ENCODE measurements at regions not wholly inside any gene's neighbourhood (a gene's known extent, or its start where the extent isn't known, plus 50 kb on each side); places are given as distances from the start of the nearest gene placed in this dataset.

GRCh38 chr2:234187646-234188174 is 137.2 kb downstream of the SPP2 start:
- peaks cover 34% of the 10 kb centered on the region for H3K4me1 Mint-ChIP-seq
- no peak for DNase-seq
- H3K36me3 Mint-ChIP-seq (ENCODE audit: low read depth): peaks cover 9% of the 10 kb centered on the region
- no peak overlapping the region for H3K27ac Mint-ChIP-seq
- TF ChIP-seq CTCF (IDR thresholded peaks at IDR 0.05): no peak
- H3K4me3 Mint-ChIP-seq: no peak overlapping the region
- peaks cover 5% of the 10 kb centered on the region for H3K27me3 Mint-ChIP-seq (ENCODE audit: low read depth, poor library complexity)
- H3K9me3 Mint-ChIP-seq: peaks cover 12% of the 10 kb centered on the region

- Mint-ChIP-seq H3K4me3 (no peak overlapping the region), H3K4me1 (peaks cover 42% of the 10 kb centered on the region), H3K27me3 (ENCODE audit: low read depth, poor library complexity) (peaks cover 9% of the 10 kb centered on the region), H3K27ac (no peak overlapping the region), H3K9me3 (peaks cover 7% of the 10 kb centered on the region), H3K36me3 (ENCODE audit: low read depth) (peaks cover 1% of the 10 kb centered on the region)
- DNase-seq: no peak
- no peak for TF ChIP-seq CTCF (IDR thresholded peaks at IDR 0.05)
Measured at GRCh38 chr2:234181121-234181520, 130.6 kb downstream of the SPP2 start.

- Mint-ChIP-seq H3K36me3 (ENCODE audit: low read depth) (no peaks in the 10 kb centered on the region), H3K9me3 (peaks cover 14% of the 10 kb centered on the region), H3K27ac (no peak overlapping the region), H3K4me1 (peaks cover 55% of the 10 kb centered on the region), H3K27me3 (ENCODE audit: low read depth, poor library complexity) (peaks cover 9% of the 10 kb centered on the region), H3K4me3 (no peak overlapping the region)
- no peak for TF ChIP-seq CTCF (IDR thresholded peaks at IDR 0.05)
- no peak for DNase-seq
Measured at GRCh38 chr2:234179031-234179363, 128.5 kb downstream of the SPP2 start.

- Mint-ChIP-seq H3K27ac (no peak overlapping the region), H3K4me1 (peaks cover 54% of the 10 kb centered on the region), H3K36me3 (ENCODE audit: low read depth) (no peaks in the 10 kb centered on the region), H3K27me3 (ENCODE audit: low read depth, poor library complexity) (peaks cover 8% of the 10 kb centered on the region), H3K9me3 (peaks cover 14% of the 10 kb centered on the region), H3K4me3 (no peak overlapping the region)
- peak; percentile 21 for DNase-seq
- no peak for TF ChIP-seq CTCF (IDR thresholded peaks at IDR 0.05)
Measured at GRCh38 chr2:234178330-234179030, 128.0 kb downstream of the SPP2 start.

- H3K27ac Mint-ChIP-seq: no peak overlapping the region
- H3K27me3 Mint-ChIP-seq (ENCODE audit: low read depth, poor library complexity): peaks cover 3% of the 10 kb centered on the region
- peaks cover 5% of the 10 kb centered on the region for H3K36me3 Mint-ChIP-seq (ENCODE audit: low read depth)
- DNase-seq: no peak
- no peak overlapping the region for H3K4me3 Mint-ChIP-seq
- peaks cover 61% of the 10 kb centered on the region for H3K4me1 Mint-ChIP-seq
- H3K9me3 Mint-ChIP-seq: peaks cover 26% of the 10 kb centered on the region
- no peak for TF ChIP-seq CTCF (IDR thresholded peaks at IDR 0.05)
Measured at GRCh38 chr2:234175649-234176048, 125.1 kb downstream of the SPP2 start.

- Mint-ChIP-seq H3K4me1 (peaks cover 64% of the 10 kb centered on the region), H3K27ac (no peak overlapping the region), H3K4me3 (no peak overlapping the region)
Measured at GRCh38 chr2:234174742-234175141, 124.2 kb downstream of the SPP2 start.

More at GRCh38 chr2:234174742-234175141, 124.2 kb downstream of the SPP2 start:
- H3K27me3 Mint-ChIP-seq (ENCODE audit: low read depth, poor library complexity): peaks cover 7% of the 10 kb centered on the region
- peaks cover 27% of the 10 kb centered on the region for H3K9me3 Mint-ChIP-seq
- DNase-seq: no peak
- H3K36me3 Mint-ChIP-seq (ENCODE audit: low read depth): peaks cover 5% of the 10 kb centered on the region
- TF ChIP-seq CTCF (IDR thresholded peaks at IDR 0.05): no peak

Measured in nephron progenitor cell (in vitro differentiated cells).